ENCODE measurements at regions not wholly inside any gene's neighbourhood (a gene's known extent, or its start where the extent isn't known, plus 50 kb on each side); places are given as distances from the start of the nearest gene placed in this dataset.

DNA sequence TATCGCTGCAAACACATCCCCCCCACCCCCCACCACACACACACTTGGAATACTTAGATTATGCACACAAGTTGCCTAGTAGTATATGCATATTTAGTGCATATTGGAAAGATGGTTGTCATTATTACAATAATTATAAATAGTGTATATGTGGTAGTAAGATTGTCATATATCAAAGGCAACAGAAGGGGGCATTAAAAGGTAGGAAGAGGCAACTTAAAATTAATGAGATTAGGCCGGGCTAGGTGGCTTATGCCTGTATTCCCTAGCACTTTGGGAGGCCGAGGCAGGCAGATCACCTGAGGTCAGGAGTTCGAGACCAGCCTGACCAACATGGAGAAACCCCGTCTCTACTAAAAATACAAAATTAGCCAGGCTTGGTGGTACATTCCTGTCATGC is 52.1 kb downstream of the GSC start:
- in situ Hi-C loops (cut with HindIII; ENCODE audit: low pct_ligation_motif_present, low pct_unique_long_range_greater_than_20kb, low sequenced_read_pairs): no loop called here
- DNase-seq: peak; percentile 8

DNA sequence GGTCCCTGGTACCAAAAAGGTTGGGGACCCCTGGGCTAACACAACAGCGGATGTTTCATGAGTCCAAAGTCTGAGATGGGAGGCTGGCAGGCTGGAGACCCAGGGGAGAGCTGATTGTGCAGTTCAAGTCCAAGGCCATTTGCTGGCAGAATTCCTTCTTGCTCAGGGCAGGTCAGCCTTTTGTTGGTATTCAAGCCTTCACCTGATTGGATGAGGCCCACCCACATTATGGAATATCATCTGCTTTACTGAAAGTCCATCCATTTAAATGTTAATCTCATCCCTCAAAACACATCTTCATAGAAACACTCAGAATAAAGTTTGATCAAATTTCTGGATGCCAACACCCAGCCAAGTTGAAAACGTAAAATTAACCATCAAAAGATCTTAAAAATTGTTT is 52.9 kb downstream of the GSC start:
- no peak for DNase-seq
- in situ Hi-C loops (cut with HindIII; ENCODE audit: low pct_ligation_motif_present, low pct_unique_long_range_greater_than_20kb, low sequenced_read_pairs): no loop called here

DNA sequence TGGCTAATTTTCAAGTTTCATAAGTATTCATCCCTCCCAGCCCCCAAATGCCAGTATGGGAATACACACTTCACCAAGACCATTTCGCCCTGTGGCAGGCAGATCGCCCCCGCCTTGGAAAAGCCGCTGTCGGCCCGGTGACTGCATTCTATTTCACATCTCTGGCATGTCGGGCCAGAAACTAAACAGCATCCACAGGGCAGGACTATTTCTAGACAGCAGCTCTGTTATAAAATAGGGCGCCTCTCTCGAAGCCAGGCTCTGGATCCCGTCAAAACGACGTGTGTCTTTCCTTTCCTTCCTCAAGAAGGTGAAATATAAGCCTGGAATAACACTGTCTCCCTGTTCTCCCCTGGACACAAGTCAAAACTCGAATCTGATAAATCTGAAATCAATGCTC is 56.8 kb downstream of the GSC start:
- no peak for DNase-seq

GRCh38 chr14:94710731-94711130 is 59.2 kb downstream of the GSC start:
- DNase-seq: no peak
- in situ Hi-C loops (cut with HindIII; ENCODE audit: low pct_ligation_motif_present, low pct_unique_long_range_greater_than_20kb, low sequenced_read_pairs): no loop called here

More for the DNA sequence above, 56.8 kb downstream of the GSC start:
- in situ Hi-C loops (cut with HindIII; ENCODE audit: low pct_ligation_motif_present, low pct_unique_long_range_greater_than_20kb, low sequenced_read_pairs): no loop called here

DNA sequence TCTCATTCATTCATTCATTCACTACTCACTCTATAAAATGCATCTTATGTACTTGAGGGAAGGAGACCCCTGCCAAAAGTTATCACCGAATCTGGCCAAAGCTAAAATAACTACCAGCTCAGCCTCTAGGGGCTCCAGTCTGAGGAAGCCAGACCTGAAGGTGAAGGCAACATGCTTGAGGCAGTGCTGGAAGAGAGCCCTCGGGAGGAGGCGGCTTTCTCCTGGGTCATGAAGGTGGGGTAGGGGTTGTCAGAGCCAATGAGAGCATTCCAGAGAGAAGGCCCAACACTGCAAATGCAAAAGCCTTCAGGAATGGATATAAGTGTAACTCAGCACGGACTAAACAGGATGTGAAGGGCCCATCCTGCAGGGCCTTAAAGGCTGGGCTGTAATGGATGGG is 62.4 kb downstream of the GSC start:
- DNase-seq: no peak
- in situ Hi-C loops (cut with HindIII; ENCODE audit: low pct_ligation_motif_present, low pct_unique_long_range_greater_than_20kb, low sequenced_read_pairs): no loop called here

DNA sequence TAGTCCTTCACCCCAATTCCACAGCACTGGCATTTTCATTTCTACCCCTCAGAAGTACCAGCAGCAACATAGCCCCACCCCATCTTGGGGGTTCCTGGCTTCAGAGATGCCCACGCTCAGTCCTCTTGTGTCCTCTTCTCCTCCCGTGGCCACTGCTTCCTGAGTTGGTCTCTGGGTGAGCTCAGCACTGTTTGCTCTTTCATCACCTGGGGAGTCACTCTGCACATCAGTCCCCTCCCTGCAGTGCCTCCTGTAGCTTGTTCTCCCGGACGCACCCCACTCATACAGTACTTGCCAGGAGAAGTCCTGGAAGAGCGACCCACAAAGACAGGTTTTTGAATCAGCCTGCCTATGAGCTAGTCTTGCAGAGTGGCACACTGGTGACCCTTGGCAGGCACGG is 63.8 kb downstream of the GSC start:
- in situ Hi-C loops (cut with HindIII; ENCODE audit: low pct_ligation_motif_present, low pct_unique_long_range_greater_than_20kb, low sequenced_read_pairs): no loop called here
- DNase-seq: no peak

GRCh38 chr14:94702629-94703028 is 67.3 kb downstream of the GSC start:
- no peak for DNase-seq
- in situ Hi-C loops (cut with HindIII; ENCODE audit: low pct_ligation_motif_present, low pct_unique_long_range_greater_than_20kb, low sequenced_read_pairs): no loop called here

DNA sequence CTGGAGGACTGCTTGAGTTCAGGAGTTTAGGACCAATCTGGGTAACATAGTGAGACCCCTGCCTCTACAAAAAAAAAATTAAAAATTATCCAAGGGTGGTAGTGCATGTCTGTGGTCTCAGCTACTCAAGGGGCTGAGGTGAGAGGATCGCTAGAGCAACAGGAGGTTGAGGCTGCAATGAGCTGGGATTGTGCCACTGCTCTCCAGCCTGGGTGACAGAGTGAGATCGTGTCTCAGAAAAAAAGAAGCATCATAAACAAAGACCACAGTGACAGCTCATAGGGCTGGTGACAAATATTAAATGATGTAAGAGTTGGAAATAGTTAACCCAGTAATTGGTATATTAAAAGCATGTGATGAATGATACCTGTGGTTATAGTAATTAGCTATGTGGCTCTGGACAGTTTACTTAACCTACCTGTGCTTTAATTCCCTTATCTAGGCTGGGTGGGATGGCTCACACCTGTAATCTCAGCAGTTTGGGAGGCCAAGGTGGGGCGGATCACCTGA is 68.0 kb downstream of the GSC start:
- no peak for DNase-seq
- in situ Hi-C loops (cut with HindIII; ENCODE audit: low pct_ligation_motif_present, low pct_unique_long_range_greater_than_20kb, low sequenced_read_pairs): no loop called here

DNA sequence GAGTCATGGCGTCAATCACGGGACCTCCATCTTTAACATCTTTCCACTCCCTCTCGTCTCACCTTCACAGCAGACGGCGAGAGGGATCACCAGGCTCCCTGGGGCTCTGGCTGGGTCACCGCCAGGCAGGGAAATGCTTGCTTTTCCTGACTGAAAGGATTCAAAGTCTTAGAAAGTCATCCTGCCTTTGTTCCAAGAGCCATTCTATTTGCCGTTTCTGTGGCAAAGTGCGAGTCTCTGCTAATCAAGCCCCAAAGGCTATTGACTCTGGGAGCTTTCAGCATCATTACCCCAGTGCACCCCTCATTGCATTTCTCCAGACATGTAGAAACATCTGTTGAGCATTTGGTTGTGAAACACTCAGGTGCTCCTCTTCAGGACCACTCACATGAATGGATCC is 69.6 kb downstream of the GSC start:
- no peak for DNase-seq
- in situ Hi-C loops (cut with HindIII; ENCODE audit: low pct_ligation_motif_present, low pct_unique_long_range_greater_than_20kb, low sequenced_read_pairs): no loop called here

GRCh38 chr14:94699831-94700230 is 70.1 kb downstream of the GSC start:
- DNase-seq: no peak
- in situ Hi-C loops (cut with HindIII; ENCODE audit: low pct_ligation_motif_present, low pct_unique_long_range_greater_than_20kb, low sequenced_read_pairs): no loop called here

- in situ Hi-C loops (cut with HindIII; ENCODE audit: low pct_ligation_motif_present, low pct_unique_long_range_greater_than_20kb, low sequenced_read_pairs): no loop called here
- DNase-seq: no peak
Observed at GRCh38 chr14:94697773-94698556, 71.9 kb downstream of the GSC start.

GRCh38 chr14:94696518-94696917 is 73.4 kb downstream of the GSC start:
- DNase-seq: no peak
- in situ Hi-C loops (cut with HindIII; ENCODE audit: low pct_ligation_motif_present, low pct_unique_long_range_greater_than_20kb, low sequenced_read_pairs): no loop called here

DNA sequence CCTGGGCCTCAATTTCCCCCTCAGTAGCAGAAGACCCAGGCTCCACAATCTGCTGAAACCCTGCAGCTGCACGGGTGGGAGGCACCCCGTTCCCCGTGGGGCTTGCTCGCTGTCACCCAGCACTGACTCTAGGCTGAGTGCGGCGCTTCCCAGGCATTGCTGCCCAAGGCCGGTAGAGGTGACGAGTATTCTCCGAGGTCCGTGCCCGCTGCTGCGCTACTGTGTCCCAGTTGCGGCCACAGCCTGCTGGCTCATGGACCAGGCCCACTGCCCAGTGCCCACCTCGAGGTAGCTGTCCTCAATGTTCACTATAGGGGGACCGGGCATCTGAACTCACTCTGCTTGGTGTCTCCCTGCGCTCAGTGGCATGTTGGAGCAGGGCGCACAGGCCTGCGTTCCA is 74.7 kb downstream of the GSC start:
- no peak for DNase-seq
- in situ Hi-C loops (cut with HindIII; ENCODE audit: low pct_ligation_motif_present, low pct_unique_long_range_greater_than_20kb, low sequenced_read_pairs): no loop called here

DNA sequence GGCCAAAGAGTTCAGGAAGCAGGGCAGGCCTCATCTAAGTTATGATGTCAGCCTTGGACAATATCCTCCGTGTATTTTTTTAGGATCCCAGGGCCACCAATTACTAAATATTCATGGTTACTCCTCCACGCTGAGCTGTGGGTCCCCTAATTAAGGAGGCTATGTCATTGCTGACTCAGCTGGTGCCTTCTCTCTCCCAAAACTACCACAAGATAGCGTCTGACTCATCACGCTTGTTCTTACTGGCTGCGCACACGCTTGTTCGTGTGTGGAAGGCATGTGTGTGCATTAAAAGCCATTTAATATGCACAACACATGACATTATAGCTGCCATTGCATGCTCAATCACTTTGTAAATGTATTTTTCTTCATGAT is 78.3 kb downstream of the GSC start:
- in situ Hi-C loops (cut with HindIII; ENCODE audit: low pct_ligation_motif_present, low pct_unique_long_range_greater_than_20kb, low sequenced_read_pairs): no loop called here
- no peak for DNase-seq

DNA sequence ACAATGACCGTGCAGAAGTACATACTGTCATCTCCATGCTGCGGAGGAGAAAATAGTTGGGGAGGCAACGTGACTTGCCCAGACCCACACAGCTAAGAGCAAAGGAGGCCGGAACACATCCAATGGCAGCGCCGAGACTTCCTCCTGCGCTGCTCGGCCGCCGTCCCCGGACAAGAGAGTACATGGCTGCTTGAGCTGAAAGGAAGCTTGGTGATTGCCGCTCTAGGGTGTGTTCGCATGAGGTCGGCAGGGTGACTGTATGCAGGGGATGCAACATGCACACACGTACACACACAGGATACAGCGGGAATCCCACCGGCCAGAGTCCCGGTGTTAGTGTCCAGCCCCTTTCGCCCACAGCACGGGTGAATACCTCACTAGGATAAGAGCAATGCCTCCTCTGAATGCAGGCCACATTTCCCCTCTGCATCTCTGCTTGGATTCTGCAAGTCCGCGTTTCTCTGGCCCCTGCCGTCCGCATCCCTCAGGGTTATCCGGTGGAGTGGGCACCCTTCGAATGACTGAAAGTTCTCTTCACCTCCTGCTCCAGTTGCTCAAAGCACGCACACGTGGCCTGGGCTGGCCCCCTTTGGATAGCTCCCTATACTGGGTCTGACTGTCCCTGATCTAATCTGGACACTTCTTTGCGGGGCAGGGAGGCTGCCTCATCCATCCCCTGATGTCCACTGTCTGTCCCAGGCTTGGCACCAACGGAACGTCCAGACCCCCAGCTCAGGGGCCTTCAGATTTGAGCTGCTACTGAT is 78.8 kb downstream of the GSC start:
- no peak for DNase-seq
- in situ Hi-C loops (cut with HindIII; ENCODE audit: low pct_ligation_motif_present, low pct_unique_long_range_greater_than_20kb, low sequenced_read_pairs): no loop called here

DNA sequence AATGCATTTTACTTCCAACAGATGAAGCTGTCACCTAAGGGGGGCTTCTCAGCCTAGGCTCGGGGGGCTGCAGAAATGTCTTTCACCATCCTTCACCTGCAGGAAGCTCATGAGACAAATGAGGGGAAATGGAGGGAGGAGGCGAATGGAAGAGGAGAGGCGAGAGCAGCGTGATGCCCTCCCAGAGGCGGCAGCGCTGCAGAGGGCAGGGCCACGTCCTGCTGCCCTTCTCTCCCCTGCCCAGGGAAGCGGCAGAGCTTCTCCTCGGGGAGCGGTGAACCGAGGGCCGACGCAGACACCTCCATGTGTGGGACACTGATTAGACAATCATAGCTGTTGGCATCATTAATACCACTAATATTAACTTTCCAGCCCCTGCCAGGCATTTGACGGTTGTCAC is 78.3 kb downstream of the SERPINA3 start:
- DNase-seq: no peak
- in situ Hi-C loops (cut with HindIII; ENCODE audit: low pct_ligation_motif_present, low pct_unique_long_range_greater_than_20kb, low sequenced_read_pairs): no loop called here

DNA sequence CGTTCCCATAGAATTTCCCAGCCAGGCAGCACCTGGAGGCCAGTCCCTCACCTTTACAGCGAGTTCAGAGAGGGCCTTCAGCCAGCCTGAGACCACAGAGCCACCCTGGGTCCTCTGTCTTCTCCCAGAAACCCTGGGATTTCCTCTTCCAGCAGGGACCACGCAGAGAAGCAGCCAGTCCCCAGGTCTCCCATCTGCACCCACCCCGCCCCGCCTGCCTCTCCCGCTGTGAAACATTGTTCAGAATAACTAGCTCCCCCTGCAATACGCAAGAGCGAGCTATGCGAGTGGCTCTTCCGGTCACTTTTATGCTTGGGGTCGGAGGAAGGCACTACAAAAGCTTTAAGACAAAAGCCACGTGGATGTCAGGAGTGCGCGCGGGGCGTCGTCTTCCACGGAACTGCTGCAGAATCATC is 77.8 kb downstream of the SERPINA3 start:
- in situ Hi-C loops (cut with HindIII; ENCODE audit: low pct_ligation_motif_present, low pct_unique_long_range_greater_than_20kb, low sequenced_read_pairs): no loop called here

DNA sequence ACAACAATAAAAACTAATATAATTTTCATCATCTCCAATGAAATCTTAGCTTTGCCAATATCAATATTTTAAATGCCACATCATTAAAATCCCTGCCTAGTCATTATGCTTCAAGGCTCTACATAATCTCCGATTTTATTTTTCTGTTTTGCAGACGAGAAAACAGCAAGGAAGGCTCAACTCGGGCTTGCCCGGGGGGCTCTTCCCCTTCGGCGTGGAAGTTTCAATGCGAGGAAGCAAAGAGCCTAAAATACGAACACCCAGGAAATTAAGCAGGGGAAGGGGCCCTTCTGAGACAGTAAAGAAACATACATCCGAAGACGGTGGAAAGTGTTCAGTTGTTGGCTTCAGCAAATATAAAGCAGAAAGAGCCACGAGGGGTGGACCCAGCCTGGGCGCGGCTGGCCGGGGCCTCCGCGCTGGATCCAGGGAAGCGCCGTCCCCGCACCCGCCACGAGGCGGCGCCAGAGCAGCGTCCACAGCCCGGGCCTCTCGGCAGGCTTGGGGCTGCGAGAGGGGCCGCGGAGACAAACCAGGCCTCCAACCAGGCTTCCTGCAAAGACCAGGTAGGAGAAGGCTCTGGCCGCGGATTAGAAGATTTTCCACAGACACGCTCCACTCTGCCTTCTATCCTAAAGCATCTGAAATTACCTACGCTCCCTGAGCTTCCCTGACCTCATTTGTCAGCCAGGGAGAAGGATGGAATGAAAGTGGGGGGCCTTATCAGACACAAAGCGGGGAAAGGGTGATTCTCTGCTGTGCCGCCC is 77.2 kb downstream of the SERPINA3 start:
- in situ Hi-C loops (cut with HindIII; ENCODE audit: low pct_ligation_motif_present, low pct_unique_long_range_greater_than_20kb, low sequenced_read_pairs): no loop called here
- DNase-seq: peak; percentile 49

More for the DNA sequence above, 77.8 kb downstream of the SERPINA3 start:
- no peak for DNase-seq

DNA sequence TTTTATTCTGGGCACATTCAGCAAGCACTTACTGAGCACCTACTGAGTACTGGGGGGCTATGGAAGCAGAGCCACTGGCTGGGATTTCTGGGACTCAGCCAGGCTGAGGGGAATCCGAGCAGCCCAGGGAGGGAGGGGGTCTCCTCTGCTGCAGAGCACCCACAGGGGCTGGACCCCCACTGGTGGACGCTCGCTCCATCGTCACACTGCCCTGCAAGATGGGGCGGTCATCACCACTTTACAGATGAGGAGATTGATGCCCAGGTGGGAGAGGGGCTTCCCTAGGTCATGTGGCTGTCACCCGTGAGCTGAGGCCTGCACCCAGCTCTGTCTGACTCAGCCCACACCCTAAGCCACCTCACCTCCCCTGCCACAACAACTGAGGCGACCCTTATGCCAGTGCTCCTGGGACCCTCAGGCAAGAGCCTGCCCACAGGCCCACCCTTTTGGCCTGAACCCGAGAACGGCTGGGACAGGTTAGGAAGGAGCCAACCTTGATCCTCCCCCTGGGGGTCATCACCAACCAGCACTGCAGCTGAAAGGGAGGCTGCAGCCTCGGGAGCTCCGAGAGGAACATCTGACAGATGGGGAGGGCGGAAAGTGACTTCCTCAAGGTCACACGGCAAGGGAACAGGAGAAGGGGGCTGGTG is 74.4 kb downstream of the SERPINA3 start:
- no peak for DNase-seq
- in situ Hi-C loops (cut with HindIII; ENCODE audit: low pct_ligation_motif_present, low pct_unique_long_range_greater_than_20kb, low sequenced_read_pairs): no loop called here
